GM23338 (cell line): ENCODE measurements at regions not wholly inside any gene's neighbourhood (a gene's known extent, or its start where the extent isn't known, plus 50 kb on each side); places are given as distances from the start of the nearest gene placed in this dataset.

ENCODE experiments used
- CREB1 ChIP-seq: fragments of 250-450 bp; sonication (Bioruptor Pico); IDR thresholded peaks from 2 replicates; pipeline ENCODE4 v1.5.0; 2020; ENCODE audit warnings: low read depth, mild to moderate bottlenecking, moderate library complexity
- CTCF ChIP-seq, 2 experiments: fragments of 200-600 bp in 1 of 2; sonication (generic) in 1 of 2; conservative IDR thresholded peaks; 2 replicates each; pipeline versions ENCODE4 v1.5.1 to v1.6.1; 2016 to 2017; ENCODE audit warnings: antibody characterized with exemption in 2 of 2, low read depth in 2 of 2, mild to moderate bottlenecking in 2 of 2, moderate library complexity in 1 of 2
- EZH2phosphoT487 ChIP-seq: fragments of 200-600 bp; sonication (generic); IDR thresholded peaks from one replicate; pipeline ENCODE4 v1.8.1; 2018; ENCODE audit warnings: antibody characterized with exemption; ENCODE audit not compliant: unreplicated experiment
- POLR2AphosphoS5 ChIP-seq: IDR thresholded peaks from 2 replicates; pipeline ENCODE4 v1.6.1; 2016; ENCODE audit warnings: antibody characterized with exemption, low read depth
- TF ChIP-seq, protein P1 (sequence below): IDR thresholded peaks from one replicate; pipeline ENCODE4 v1.6.1; 2018; ENCODE audit warnings: antibody characterized with exemption; ENCODE audit not compliant: unreplicated experiment

DNA sequence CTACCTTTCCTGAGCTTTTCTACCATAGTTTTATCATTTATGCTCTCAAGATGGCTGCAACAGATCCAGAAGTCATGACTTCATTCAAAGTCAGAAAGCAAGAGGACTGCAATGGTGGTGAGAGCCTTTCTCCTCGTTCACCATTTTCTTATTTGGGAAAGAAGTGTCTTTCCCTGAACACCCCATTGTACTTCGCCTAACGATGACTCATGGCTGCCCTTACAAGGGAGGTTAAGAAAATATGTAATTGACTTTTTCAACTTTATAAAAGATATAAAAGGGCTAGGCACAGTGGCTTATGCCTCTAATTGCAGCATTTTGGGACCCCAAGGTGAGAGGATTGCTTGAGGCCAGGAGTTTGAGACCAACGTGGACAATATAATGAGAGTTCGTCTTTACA, 541.7 kb downstream of the METTL15 start:
- TF ChIP-seq EZH2phosphoT487 (no peak), CTCF (conservative IDR thresholded peaks at IDR 0.05; ENCODE audit: low read depth in 2 of 2) (no peak), POLR2AphosphoS5 (no peak), CREB1 (CRISPR knock-in tag) (no peak)
- TF ChIP-seq, protein P1, sequence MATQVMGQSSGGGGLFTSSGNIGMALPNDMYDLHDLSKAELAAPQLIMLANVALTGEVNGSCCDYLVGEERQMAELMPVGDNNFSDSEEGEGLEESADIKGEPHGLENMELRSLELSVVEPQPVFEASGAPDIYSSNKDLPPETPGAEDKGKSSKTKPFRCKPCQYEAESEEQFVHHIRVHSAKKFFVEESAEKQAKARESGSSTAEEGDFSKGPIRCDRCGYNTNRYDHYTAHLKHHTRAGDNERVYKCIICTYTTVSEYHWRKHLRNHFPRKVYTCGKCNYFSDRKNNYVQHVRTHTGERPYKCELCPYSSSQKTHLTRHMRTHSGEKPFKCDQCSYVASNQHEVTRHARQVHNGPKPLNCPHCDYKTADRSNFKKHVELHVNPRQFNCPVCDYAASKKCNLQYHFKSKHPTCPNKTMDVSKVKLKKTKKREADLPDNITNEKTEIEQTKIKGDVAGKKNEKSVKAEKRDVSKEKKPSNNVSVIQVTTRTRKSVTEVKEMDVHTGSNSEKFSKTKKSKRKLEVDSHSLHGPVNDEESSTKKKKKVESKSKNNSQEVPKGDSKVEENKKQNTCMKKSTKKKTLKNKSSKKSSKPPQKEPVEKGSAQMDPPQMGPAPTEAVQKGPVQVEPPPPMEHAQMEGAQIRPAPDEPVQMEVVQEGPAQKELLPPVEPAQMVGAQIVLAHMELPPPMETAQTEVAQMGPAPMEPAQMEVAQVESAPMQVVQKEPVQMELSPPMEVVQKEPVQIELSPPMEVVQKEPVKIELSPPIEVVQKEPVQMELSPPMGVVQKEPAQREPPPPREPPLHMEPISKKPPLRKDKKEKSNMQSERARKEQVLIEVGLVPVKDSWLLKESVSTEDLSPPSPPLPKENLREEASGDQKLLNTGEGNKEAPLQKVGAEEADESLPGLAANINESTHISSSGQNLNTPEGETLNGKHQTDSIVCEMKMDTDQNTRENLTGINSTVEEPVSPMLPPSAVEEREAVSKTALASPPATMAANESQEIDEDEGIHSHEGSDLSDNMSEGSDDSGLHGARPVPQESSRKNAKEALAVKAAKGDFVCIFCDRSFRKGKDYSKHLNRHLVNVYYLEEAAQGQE = no peak
